ENCODE measurements at regions not wholly inside any gene's neighbourhood (a gene's known extent, or its start where the extent isn't known, plus 50 kb on each side); places are given as distances from the start of the nearest gene placed in this dataset.

DNA sequence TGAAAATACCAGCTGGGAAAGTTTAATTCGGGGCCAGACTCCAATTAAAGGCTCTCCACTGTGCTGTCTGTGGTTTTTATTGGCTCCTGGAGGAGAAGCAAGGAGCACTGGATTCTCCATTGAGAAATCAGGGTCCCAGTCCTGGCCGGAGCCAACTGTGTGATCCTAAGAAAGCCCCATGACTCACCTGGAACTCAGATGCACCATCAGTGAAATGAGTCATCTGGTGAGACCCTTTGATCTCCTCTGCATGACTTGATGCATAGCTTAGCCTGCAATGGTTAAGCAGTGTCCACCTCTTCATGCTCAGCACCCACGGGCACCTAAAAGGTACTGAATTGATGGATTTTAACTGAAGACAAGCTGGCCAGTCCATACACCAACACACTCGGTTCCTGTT lies 119.2 kb upstream of the VCX3B start:
- intact Hi-C loops (cut with micrococcal nuclease; ENCODE audit: unreplicated experiment) = no loop called here
- Histone ChIP-seq H3K36me3 (ENCODE audit: insufficient read depth, low read length, poor library complexity, severe bottlenecking) (no peaks in the 10 kb centered on the region), H3K4me1 (ENCODE audit: insufficient read depth, low read length, poor library complexity, severe bottlenecking) (no peaks in the 10 kb centered on the region), H3K27ac (ENCODE audit: low read depth, low read length, poor library complexity, severe bottlenecking) (no peak overlapping the region), H3K4me3 (ENCODE audit: low read depth, low read length, poor library complexity, severe bottlenecking) (no peak overlapping the region), H3K27me3 (replicated peaks; ENCODE audit: insufficient read depth, low read depth, low read length, poor library complexity) (no peaks in the 10 kb centered on the region), H3K9me3 (ENCODE audit: low read depth, low read length, poor library complexity, severe bottlenecking) (peaks cover 2% of the 10 kb centered on the region)
- DNase-seq (ENCODE audit: low spot score) = no peak
- ChIA-PET CTCF (no interaction called here), POLR2A (ENCODE audit: low non-redundant PET) (no interaction called here)
- TF ChIP-seq EZH2 (IDR thresholded peaks at IDR 0.05; ENCODE audit: borderline replicate concordance, low read depth, low read length, poor library complexity, severe bottlenecking) = no peak
- TF ChIP-seq, protein P1, sequence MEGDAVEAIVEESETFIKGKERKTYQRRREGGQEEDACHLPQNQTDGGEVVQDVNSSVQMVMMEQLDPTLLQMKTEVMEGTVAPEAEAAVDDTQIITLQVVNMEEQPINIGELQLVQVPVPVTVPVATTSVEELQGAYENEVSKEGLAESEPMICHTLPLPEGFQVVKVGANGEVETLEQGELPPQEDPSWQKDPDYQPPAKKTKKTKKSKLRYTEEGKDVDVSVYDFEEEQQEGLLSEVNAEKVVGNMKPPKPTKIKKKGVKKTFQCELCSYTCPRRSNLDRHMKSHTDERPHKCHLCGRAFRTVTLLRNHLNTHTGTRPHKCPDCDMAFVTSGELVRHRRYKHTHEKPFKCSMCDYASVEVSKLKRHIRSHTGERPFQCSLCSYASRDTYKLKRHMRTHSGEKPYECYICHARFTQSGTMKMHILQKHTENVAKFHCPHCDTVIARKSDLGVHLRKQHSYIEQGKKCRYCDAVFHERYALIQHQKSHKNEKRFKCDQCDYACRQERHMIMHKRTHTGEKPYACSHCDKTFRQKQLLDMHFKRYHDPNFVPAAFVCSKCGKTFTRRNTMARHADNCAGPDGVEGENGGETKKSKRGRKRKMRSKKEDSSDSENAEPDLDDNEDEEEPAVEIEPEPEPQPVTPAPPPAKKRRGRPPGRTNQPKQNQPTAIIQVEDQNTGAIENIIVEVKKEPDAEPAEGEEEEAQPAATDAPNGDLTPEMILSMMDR (conservative IDR thresholded peaks at IDR 0.05; ENCODE audit: low read depth, low read length) = no peak
- no TSS peak for BruUV-seq (replicated peaks)

DNA sequence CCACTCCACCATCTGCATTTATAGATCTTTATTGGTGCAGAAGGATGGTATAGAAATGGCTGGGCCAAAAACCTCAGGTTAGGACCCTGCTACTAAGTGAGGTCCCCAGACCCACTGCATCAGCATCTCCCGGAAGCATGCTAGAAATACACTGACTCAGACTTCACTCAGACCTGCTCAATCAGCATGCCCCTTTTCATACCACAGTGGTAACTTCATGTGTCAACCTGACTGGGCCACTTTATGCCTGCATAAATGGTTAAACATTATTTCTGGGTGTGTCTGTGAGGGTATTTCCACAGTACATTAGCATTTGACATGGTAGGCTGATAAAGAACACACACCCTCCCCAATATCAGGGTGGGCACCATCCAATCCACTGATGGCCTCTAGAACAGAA lies 118.6 kb upstream of the VCX3B start:
- no peak overlapping the region for H3K4me3 ChIP-seq (ENCODE audit: low read depth, low read length, poor library complexity, severe bottlenecking)
- no TSS peak for BruUV-seq (replicated peaks)
- no peak for TF ChIP-seq EZH2 (IDR thresholded peaks at IDR 0.05; ENCODE audit: borderline replicate concordance, low read depth, low read length, poor library complexity, severe bottlenecking)
- TF ChIP-seq, protein P1 (conservative IDR thresholded peaks at IDR 0.05; ENCODE audit: low read depth, low read length) = no peak
- no peaks in the 10 kb centered on the region for H3K27me3 ChIP-seq (replicated peaks; ENCODE audit: insufficient read depth, low read depth, low read length, poor library complexity)
- ChIA-PET POLR2A (ENCODE audit: low non-redundant PET) (no interaction called here), CTCF (no interaction called here)
- H3K36me3 ChIP-seq (ENCODE audit: insufficient read depth, low read length, poor library complexity, severe bottlenecking) = no peaks in the 10 kb centered on the region
- peaks cover 2% of the 10 kb centered on the region for H3K9me3 ChIP-seq (ENCODE audit: low read depth, low read length, poor library complexity, severe bottlenecking)
- H3K27ac ChIP-seq (ENCODE audit: low read depth, low read length, poor library complexity, severe bottlenecking) = no peak overlapping the region
- no peaks in the 10 kb centered on the region for H3K4me1 ChIP-seq (ENCODE audit: insufficient read depth, low read length, poor library complexity, severe bottlenecking)
- intact Hi-C loops (cut with micrococcal nuclease; ENCODE audit: unreplicated experiment) = no loop called here
- DNase-seq (ENCODE audit: low spot score) = no peak

DNA sequence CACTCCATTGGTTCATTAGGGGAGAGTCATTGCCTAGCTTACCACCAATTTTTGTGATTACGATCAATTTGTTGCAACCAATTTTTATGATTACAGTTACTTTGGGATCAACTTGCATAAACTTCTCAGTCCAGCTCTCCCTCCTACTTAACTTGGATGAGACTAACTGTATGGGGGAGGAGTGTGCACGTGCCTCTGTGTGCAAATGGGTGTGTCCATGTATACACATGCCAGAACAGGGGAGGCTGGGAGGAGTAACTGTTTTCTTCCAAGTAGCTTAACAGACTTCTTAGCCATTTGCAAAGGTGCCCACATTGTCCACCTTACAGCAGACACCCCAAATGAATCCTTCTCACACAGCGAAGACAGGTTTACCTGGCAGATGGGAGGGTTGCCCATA lies 117.7 kb upstream of the VCX3B start:
- TF ChIP-seq, protein P1 (conservative IDR thresholded peaks at IDR 0.05; ENCODE audit: low read depth, low read length) = no peak
- TF ChIP-seq EZH2 (IDR thresholded peaks at IDR 0.05; ENCODE audit: borderline replicate concordance, low read depth, low read length, poor library complexity, severe bottlenecking) = no peak
- no peak overlapping the region for H3K4me3 ChIP-seq (ENCODE audit: low read depth, low read length, poor library complexity, severe bottlenecking)
- POLR2A ChIA-PET (ENCODE audit: low non-redundant PET) = no interaction called here
- H3K36me3 ChIP-seq (ENCODE audit: insufficient read depth, low read length, poor library complexity, severe bottlenecking) = no peaks in the 10 kb centered on the region
- H3K27me3 ChIP-seq (replicated peaks; ENCODE audit: insufficient read depth, low read depth, low read length, poor library complexity) = no peaks in the 10 kb centered on the region
- H3K4me1 ChIP-seq (ENCODE audit: insufficient read depth, low read length, poor library complexity, severe bottlenecking) = no peaks in the 10 kb centered on the region
- intact Hi-C loops (cut with micrococcal nuclease; ENCODE audit: unreplicated experiment) = no loop called here
- CTCF ChIA-PET = no interaction called here
- no peak overlapping the region for H3K27ac ChIP-seq (ENCODE audit: low read depth, low read length, poor library complexity, severe bottlenecking)
- peaks cover 2% of the 10 kb centered on the region for H3K9me3 ChIP-seq (ENCODE audit: low read depth, low read length, poor library complexity, severe bottlenecking)
- BruUV-seq (replicated peaks) = no TSS peak
- no peak for DNase-seq (ENCODE audit: low spot score)

Measured in A673 (cell line).